Heart right ventricle (tissue), 16 donors: ENCODE measurements at regions not wholly inside any gene's neighbourhood (a gene's known extent, or its start where the extent isn't known, plus 50 kb on each side); places are given as distances from the start of the nearest gene placed in this dataset.

Source experiments
- ATAC-seq, 8 donors: fragments of 200-7000 bp; cut with Tn5 transposase; one replicate each; pipeline ENCODE4 v1.9.1; 2020; ENCODE audit warnings: mild to moderate bottlenecking in 8 of 8, moderate library complexity in 8 of 8, moderate number of reproducible peaks in 1 of 8
- DNase-seq, 2 donors: peaks; one replicate each; pipeline ENCODE4 v3.0.0-alpha.2; 2020
- H3K27ac ChIP-seq, 10 donors: fragments of 200-600 bp; sonication (generic) in 2 of 10; one replicate each; pipeline versions ENCODE4 v1.5.0 to v1.8.0; 2020 to 2022; ENCODE audit warnings: mild to moderate bottlenecking in 3 of 10
- H3K27me3 ChIP-seq, 7 donors: fragments of 200-600 bp; one replicate each; pipeline ENCODE4 v1.8.0; 2021 to 2022; ENCODE audit warnings: mild to moderate bottlenecking in 2 of 7
- H3K36me3 ChIP-seq, 9 donors: fragments of 200-600 bp; sonication (generic) in 1 of 9; one replicate each; pipeline versions ENCODE4 v1.5.0 to v1.8.0; 2020 to 2022; ENCODE audit warnings: mild to moderate bottlenecking in 2 of 9
- H3K4me1 ChIP-seq, 9 donors: fragments of 200-600 bp; sonication (generic) in 1 of 9; one replicate each; pipeline versions ENCODE4 v1.5.0 to v1.8.0; 2020 to 2022; ENCODE audit warnings: mild to moderate bottlenecking in 4 of 9
- H3K4me3 ChIP-seq, 10 donors: fragments of 200-600 bp; sonication (generic) in 2 of 10; one replicate each; pipeline versions ENCODE4 v1.5.0 to v1.8.0; 2020 to 2022; ENCODE audit warnings: mild to moderate bottlenecking in 7 of 10, moderate library complexity in 2 of 10
- H3K9me3 ChIP-seq, 11 donors: fragments of 200-600 bp in 10 of 11; sonication (generic) in 2 of 11; one replicate each; pipeline versions ENCODE4 v1.5.0 to v1.8.0; 2013 to 2022; ENCODE audit warnings: mild to moderate bottlenecking in 2 of 11, control low read depth in 1 of 11, moderate library complexity in 1 of 11
- CTCF ChIP-seq, 9 donors: fragments of 200-600 bp; sonication (generic) in 2 of 9; IDR thresholded peaks; one replicate each; pipeline versions ENCODE4 v1.5.0 to v1.8.0; 2021 to 2022; ENCODE audit warnings: antibody characterized with exemption in 9 of 9, mild to moderate bottlenecking in 5 of 9, moderate library complexity in 1 of 9
- WGBS, 2 donors: extraction: QIAGEN DNeasy Blood & Tissue Kit; methylation state at CpG; one replicate each; pipeline ENCODE4 v1.1.7; 2013; ENCODE audit warnings: inconsistent platforms in 1 of 2; 5-methylcytosine and 5-hydroxymethylcytosine counted together
- intact Hi-C, 10 donors: fragments of 100-400 bp; cut with DNase I; formaldehyde crosslinking; loops; one replicate each; pipeline versions ENCODE4 v1.11.1 to v1.14.2; 2022
- donor health status: Arrhythmogenic right ventricular cardiomyopathy.
- donor health status: ischemic (EF 13 %, LVEDD 7.1; RV severe dilation, severe dysfunction).
- donor health status: healthy with polysubstance abuse.
- donor health status: DM: no; HTN: yes; CAD: no.
- donor health status: DM: no; HTN: no; CAD: no.
- donor health status: ischemic (EF 25% LVEDD 6.9; RV normal size, moderate dysfunction).
- donor health status: ischemic (EF 25% LVEDD 5.7; RV mildly dilated, moderate dysfunction).
- donor health status: healthy.
- donor health status: DM: yes; HTN: yes; CAD: no.
- donor health status: Ischemic cardiomyopathy.
- donor health status: ischemic (EF 35%, LVEDD 5.7; RV mildly dilated, moderate dysfunction).
- donor health status: nonischemic (EF 11% LVEDD 7.7; RV severe dilation, severe dysfunction).
- donor health status: DM: yes; HTN: yes; CAD: no.
- donor health status: PGD.
- donor health status: ischemic (EF 29% LVEDD 5.4; RV normal size, mild dysfunction).
- donor health status: nonischemic (EF 23%, LVEDD 6.1; RV moderate dilation, normal function).

GRCh38 chr6:48998574-48998973, 464.5 kb downstream of the MMUT start:
- TF ChIP-seq CTCF (IDR thresholded peaks at IDR 0.05), result no peak
- ATAC-seq, result no peak
- H3K4me3 ChIP-seq, result no peak overlapping the region
- H3K36me3 ChIP-seq, result no peaks in the 10 kb centered on the region
- no peaks in the 10 kb centered on the region for H3K27me3 ChIP-seq
- no peak for DNase-seq
- no peak overlapping the region for H3K27ac ChIP-seq
- H3K9me3 ChIP-seq, result no peaks in the 10 kb centered on the region
- H3K4me1 ChIP-seq, result no peaks in the 10 kb centered on the region
- intact Hi-C loops, result no loop called here

- no peak for TF ChIP-seq CTCF (IDR thresholded peaks at IDR 0.05)
- intact Hi-C loops, result no loop called here
- Histone ChIP-seq H3K4me1 (no peaks in the 10 kb centered on the region), H3K27me3 (no peaks in the 10 kb centered on the region), H3K27ac (no peak overlapping the region), H3K36me3 (no peaks in the 10 kb centered on the region), H3K4me3 (no peak overlapping the region), H3K9me3 (no peaks in the 10 kb centered on the region)
- DNase-seq, result no peak
- no peak for ATAC-seq
- WGBS, 2 donors, result 61 to 69% methylated on average over 6 of the region's 6 CpGs
Observed at GRCh38 chr6:48996461-48997119, 466.5 kb downstream of the MMUT start.

GRCh38 chr6:48994811-48995210, 468.2 kb downstream of the MMUT start:
- peaks cover 0 to 13% (median 0%) of the 10 kb centered on the region in 11 donors for H3K9me3 ChIP-seq
- H3K27me3 ChIP-seq, result no peaks in the 10 kb centered on the region
- no peak for TF ChIP-seq CTCF (IDR thresholded peaks at IDR 0.05)
- intact Hi-C loops, result no loop called here
- ATAC-seq (no peak), DNase-seq (no peak)
- WGBS, 2 donors, result 61 to 67% methylated on average over 2 of the region's 2 CpGs
- no peak overlapping the region for H3K4me3 ChIP-seq
- H3K36me3 ChIP-seq, result no peaks in the 10 kb centered on the region
- H3K27ac ChIP-seq, result no peak overlapping the region
- no peaks in the 10 kb centered on the region for H3K4me1 ChIP-seq

- 92% methylated on average over 5 of the region's 5 CpGs for WGBS, 2 donors
- H3K9me3 ChIP-seq, result peaks cover 0 to 42% (median 0%) of the 10 kb centered on the region in 11 donors
- no peak overlapping the region for H3K27ac ChIP-seq
- no peaks in the 10 kb centered on the region for H3K36me3 ChIP-seq
- H3K4me1 ChIP-seq, result no peaks in the 10 kb centered on the region
- no peak overlapping the region for H3K4me3 ChIP-seq
- intact Hi-C loops, result no loop called here
- TF ChIP-seq CTCF (IDR thresholded peaks at IDR 0.05), result no peak
- DNase-seq (no peak), ATAC-seq (no peak)
- H3K27me3 ChIP-seq, result no peaks in the 10 kb centered on the region
Observed at GRCh38 chr6:48990739-48991138, 472.3 kb downstream of the MMUT start.
